ENCODE measurements at regions not wholly inside any gene's neighbourhood (a gene's known extent, or its start where the extent isn't known, plus 50 kb on each side); places are given as distances from the start of the nearest gene placed in this dataset.
"Not testable (repeated sequence)": the region's sequence is repeated elsewhere in the genome, so short reads cannot be mapped to it uniquely, and the experiment has no call there.

- no peak overlapping the region for H3K4me3 ChIP-seq (ENCODE audit: low read depth, low read length)
- TF ChIP-seq, protein P1, sequence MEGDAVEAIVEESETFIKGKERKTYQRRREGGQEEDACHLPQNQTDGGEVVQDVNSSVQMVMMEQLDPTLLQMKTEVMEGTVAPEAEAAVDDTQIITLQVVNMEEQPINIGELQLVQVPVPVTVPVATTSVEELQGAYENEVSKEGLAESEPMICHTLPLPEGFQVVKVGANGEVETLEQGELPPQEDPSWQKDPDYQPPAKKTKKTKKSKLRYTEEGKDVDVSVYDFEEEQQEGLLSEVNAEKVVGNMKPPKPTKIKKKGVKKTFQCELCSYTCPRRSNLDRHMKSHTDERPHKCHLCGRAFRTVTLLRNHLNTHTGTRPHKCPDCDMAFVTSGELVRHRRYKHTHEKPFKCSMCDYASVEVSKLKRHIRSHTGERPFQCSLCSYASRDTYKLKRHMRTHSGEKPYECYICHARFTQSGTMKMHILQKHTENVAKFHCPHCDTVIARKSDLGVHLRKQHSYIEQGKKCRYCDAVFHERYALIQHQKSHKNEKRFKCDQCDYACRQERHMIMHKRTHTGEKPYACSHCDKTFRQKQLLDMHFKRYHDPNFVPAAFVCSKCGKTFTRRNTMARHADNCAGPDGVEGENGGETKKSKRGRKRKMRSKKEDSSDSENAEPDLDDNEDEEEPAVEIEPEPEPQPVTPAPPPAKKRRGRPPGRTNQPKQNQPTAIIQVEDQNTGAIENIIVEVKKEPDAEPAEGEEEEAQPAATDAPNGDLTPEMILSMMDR (IDR thresholded peaks at IDR 0.05; ENCODE audit: low read depth, low read length) = no peak
Observed at GRCh38 chr5:121029536-121030245, 565.6 kb downstream of the PRR16 start.

- TF ChIP-seq, protein P1 (IDR thresholded peaks at IDR 0.05; ENCODE audit: low read depth, low read length) = no peak
- no peak overlapping the region for H3K4me3 ChIP-seq (ENCODE audit: low read depth, low read length)
Observed at GRCh38 chr5:121031491-121031890, 567.4 kb downstream of the PRR16 start.

DNA sequence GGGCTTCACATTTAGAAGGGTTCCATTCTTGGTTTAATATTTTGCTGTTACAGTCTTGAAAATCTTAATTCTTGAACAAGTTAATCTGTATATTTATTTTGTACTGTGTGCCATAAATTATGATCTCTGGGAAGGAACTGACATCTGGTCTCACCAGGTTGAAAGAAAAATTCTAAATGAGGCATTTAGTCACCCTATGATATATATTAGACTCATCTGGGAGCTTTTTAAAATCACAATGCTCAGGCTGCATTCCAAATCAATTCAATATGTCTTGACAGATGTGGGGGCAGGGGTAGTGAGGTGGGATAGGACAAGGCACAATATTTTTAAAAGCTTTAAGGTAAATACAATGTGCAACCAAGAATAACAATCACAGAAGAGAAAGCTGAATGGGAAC, 569.2 kb downstream of the PRR16 start:
- TF ChIP-seq, protein P1 (IDR thresholded peaks at IDR 0.05; ENCODE audit: low read depth, low read length) = no peak

GRCh38 chr5:121038438-121038837, 574.3 kb downstream of the PRR16 start:
- TF ChIP-seq, protein P1 (IDR thresholded peaks at IDR 0.05; ENCODE audit: low read depth, low read length) = no peak
- no peak overlapping the region for H3K4me3 ChIP-seq (ENCODE audit: low read depth, low read length)

More for the DNA sequence above, 569.2 kb downstream of the PRR16 start:
- H3K4me3 ChIP-seq (ENCODE audit: low read depth, low read length) = no peak overlapping the region

- H3K4me3 ChIP-seq (ENCODE audit: low read depth, low read length) = no peak overlapping the region
- TF ChIP-seq, protein P1 (IDR thresholded peaks at IDR 0.05; ENCODE audit: low read depth, low read length) = no peak
Observed at GRCh38 chr5:121049971-121050370, 585.9 kb downstream of the PRR16 start.

GRCh38 chr5:121053055-121053985, 589.2 kb downstream of the PRR16 start:
- TF ChIP-seq, protein P1 (IDR thresholded peaks at IDR 0.05; ENCODE audit: low read depth, low read length) = no peak
- H3K4me3 ChIP-seq (ENCODE audit: low read depth, low read length) = no peak overlapping the region

DNA sequence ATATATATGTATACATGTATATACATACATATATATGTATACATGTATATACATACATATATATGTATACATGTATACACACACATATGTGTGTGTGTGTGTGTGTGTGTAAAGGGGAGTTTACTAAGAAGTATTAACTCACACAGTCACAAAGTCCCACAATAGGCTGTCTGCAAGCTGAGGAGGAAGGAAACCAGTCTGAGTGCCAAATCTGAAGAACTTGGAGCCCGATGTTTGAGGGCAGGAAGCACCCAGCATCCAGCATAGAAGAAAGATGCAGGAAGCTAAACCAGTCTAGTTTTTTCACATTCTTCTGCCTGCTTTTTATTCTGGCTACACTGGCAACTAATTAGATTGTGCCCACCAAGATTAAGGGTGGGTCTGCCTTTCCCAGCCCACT, 591.5 kb downstream of the PRR16 start:
- TF ChIP-seq, protein P1 (IDR thresholded peaks at IDR 0.05; ENCODE audit: low read depth, low read length) = no peak
- H3K4me3 ChIP-seq (ENCODE audit: low read depth, low read length) = no peak overlapping the region

DNA sequence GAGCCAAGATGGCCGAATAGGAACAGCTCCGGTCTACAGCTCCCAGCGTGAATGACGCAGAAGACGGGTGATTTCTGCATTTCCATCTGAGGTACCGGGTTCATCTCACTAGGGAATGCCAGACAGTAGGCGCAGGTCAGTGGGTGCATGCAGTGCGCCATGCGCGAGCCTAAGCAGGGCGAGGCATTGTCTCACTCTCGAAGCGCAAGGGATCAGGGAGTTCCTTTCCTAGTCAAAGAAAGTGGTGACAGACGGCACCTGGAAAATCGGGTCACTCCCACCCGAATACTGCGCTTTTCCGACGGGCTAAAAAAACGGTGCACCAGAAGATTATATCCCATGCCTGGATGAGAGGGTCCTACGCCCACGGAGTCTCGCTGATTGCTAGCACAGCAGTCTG, 600.1 kb downstream of the PRR16 start:
- not testable (repeated sequence) for H3K4me3 ChIP-seq (ENCODE audit: low read depth, low read length)

All from WI38 (cell line).